IMR-90 (cell line): ENCODE measurements at regions not wholly inside any gene's neighbourhood (a gene's known extent, or its start where the extent isn't known, plus 50 kb on each side); places are given as distances from the start of the nearest gene placed in this dataset.

Experiments
- ATAC-seq: fragments of 200-7000 bp; cut with Tn5 transposase; 2 replicates; pipeline ENCODE4 v1.9.1; 2020; ENCODE audit warnings: low read depth, mild to moderate bottlenecking, moderate library complexity
- BruUV-seq: library from RNA; stranded (reverse); fragments of 400-500 nt; replicated peaks from 2 replicates; lab custom pipeline; 2021; lab: Mats Ljungman, UMichigan
- CTCF ChIA-PET: fragments of 300-600 bp; formaldehyde crosslinking; extraction: SDS; loops from one replicate; lab custom pipeline; 2021; ENCODE audit warnings: antibody characterized with exemption; lab: Yijun Ruan, JAX
- POLR2A ChIA-PET: fragments of 300-600 bp; sonication (Branson Sonifier 250); formaldehyde crosslinking; loops from one replicate; lab custom pipeline; 2022; ENCODE audit warnings: antibody characterized with exemption; ENCODE audit not compliant: unreplicated experiment; lab: Charles Lee
- DNase-seq: peaks from one replicate; pipeline ENCODE4 v3.0.0; 2013
- H2AFZ ChIP-seq: replicated peaks from 2 replicates; pipeline ENCODE3; 2013; ENCODE audit warnings: low read length, mild to moderate bottlenecking; ENCODE audit not compliant: poor library complexity
- H2AK5ac ChIP-seq: 2 replicates; pipeline ENCODE4 v1.6.1; 2013; ENCODE audit warnings: low read depth, low read length, inconsistent platforms
- H2AK9ac ChIP-seq: replicated peaks from 2 replicates; pipeline ENCODE3; 2013; ENCODE audit warnings: mild to moderate bottlenecking, low read depth, low read length, moderate library complexity; ENCODE audit not compliant: poor library complexity
- H2BK120ac ChIP-seq: 2 replicates; pipeline ENCODE4 v1.6.1; 2013; ENCODE audit warnings: low read depth, low read length, inconsistent platforms
- H2BK15ac ChIP-seq: 3 replicates; pipeline ENCODE4 v1.6.1; 2013; ENCODE audit warnings: low read depth, low read length, inconsistent platforms
- H2BK20ac ChIP-seq: 2 replicates; pipeline ENCODE4 v1.6.1; 2013; ENCODE audit warnings: low read depth, mild to moderate bottlenecking, inconsistent platforms, low read length, moderate library complexity
- H2BK5ac ChIP-seq: 2 replicates; pipeline ENCODE4 v1.6.1; 2013; ENCODE audit warnings: mild to moderate bottlenecking, low read depth, low read length, inconsistent platforms; ENCODE audit not compliant: poor library complexity, severe bottlenecking
- H3K14ac ChIP-seq: replicated peaks from 2 replicates; pipeline ENCODE4 v1.6.1; 2013; ENCODE audit warnings: low read depth, low read length, inconsistent platforms
- H3K18ac ChIP-seq: 2 replicates; pipeline ENCODE4 v1.6.1; 2013; ENCODE audit warnings: low read depth, low read length, control low read depth
- H3K23ac ChIP-seq: 2 replicates; pipeline ENCODE4 v1.6.1; 2013; ENCODE audit warnings: low read depth, low read length, inconsistent platforms
- H3K27ac ChIP-seq: 2 replicates; pipeline ENCODE4 v1.5.1; 2013; ENCODE audit warnings: mild to moderate bottlenecking, control low read depth, low read length; ENCODE audit not compliant: insufficient read depth
- H3K27me3 ChIP-seq: 2 replicates; pipeline ENCODE4 v1.6.1; 2013; ENCODE audit warnings: low read length; ENCODE audit not compliant: control insufficient read depth, insufficient read depth
- H3K36me3 ChIP-seq: 2 replicates; pipeline ENCODE4 v1.6.1; 2013; ENCODE audit warnings: low read length, mixed read lengths; ENCODE audit not compliant: control insufficient read depth, insufficient read depth
- H3K4ac ChIP-seq: 2 replicates; pipeline ENCODE4 v1.6.1; 2013; ENCODE audit warnings: low read depth, low read length, inconsistent platforms
- H3K4me1 ChIP-seq: 2 replicates; pipeline ENCODE4 v1.6.1; 2013; ENCODE audit warnings: low read length, mixed read lengths; ENCODE audit not compliant: control insufficient read depth, insufficient read depth
- H3K4me2 ChIP-seq: 2 replicates; pipeline ENCODE4 v1.6.1; 2013; ENCODE audit warnings: low read depth, mild to moderate bottlenecking, control low read depth, low read length, moderate library complexity
- H3K4me3 ChIP-seq: 2 replicates; pipeline ENCODE4 v1.5.1; 2013; ENCODE audit warnings: low read depth, mild to moderate bottlenecking, control low read depth, low read length, moderate library complexity; ENCODE audit not compliant: insufficient read depth
- H3K56ac ChIP-seq: 2 replicates; pipeline ENCODE4 v1.6.1; 2013; ENCODE audit warnings: low read length, inconsistent platforms; ENCODE audit not compliant: insufficient read depth; ENCODE audit errors: extremely low read depth
- H3K79me1 ChIP-seq, 2 experiments: 2 replicates each; pipeline ENCODE4 v1.6.1; 2013; ENCODE audit warnings: low read length in 2 of 2, inconsistent platforms in 1 of 2, low read depth in 1 of 2
- H3K9ac ChIP-seq: 2 replicates; pipeline ENCODE4 v1.6.1; 2013; ENCODE audit warnings: low read depth, low read length, control low read depth
- H3K9me1 ChIP-seq: 2 replicates; pipeline ENCODE4 v1.6.1; 2013; ENCODE audit warnings: low read length, inconsistent platforms; ENCODE audit not compliant: insufficient read depth
- H3K9me3 ChIP-seq: 2 replicates; pipeline ENCODE4 v1.6.1; 2013; ENCODE audit warnings: low read length; ENCODE audit not compliant: control insufficient read depth, insufficient read depth
- H4K20me1 ChIP-seq: 2 replicates; pipeline ENCODE4 v1.6.1; 2013; ENCODE audit warnings: low read length, inconsistent platforms; ENCODE audit not compliant: insufficient read depth
- H4K5ac ChIP-seq: 2 replicates; pipeline ENCODE4 v1.6.1; 2013; ENCODE audit warnings: mild to moderate bottlenecking, low read depth, low read length, control low read depth
- H4K8ac ChIP-seq, 2 experiments: 2 replicates each; pipeline ENCODE4 v1.6.1; 2013; ENCODE audit warnings: low read depth in 2 of 2, low read length in 2 of 2, control low read depth in 1 of 2, inconsistent platforms in 1 of 2
- H4K91ac ChIP-seq: 2 replicates; pipeline ENCODE4 v1.6.1; 2013; ENCODE audit warnings: low read depth, low read length, inconsistent platforms; ENCODE audit not compliant: insufficient read depth
- BHLHE40 ChIP-seq: fragments of 150-350 bp; IDR thresholded peaks from 2 replicates; pipeline ENCODE4 v1.6.1; 2016; ENCODE audit warnings: mild to moderate bottlenecking, low read depth, low read length
- CEBPB ChIP-seq: IDR thresholded peaks from 2 replicates; pipeline ENCODE4 v1.6.1; 2012; ENCODE audit warnings: low read depth, low read length, improper control_type of control experiment
- CHD1 ChIP-seq: IDR thresholded peaks from 2 replicates; pipeline ENCODE4 v1.6.1; 2012; ENCODE audit warnings: low read depth, low read length, improper control_type of control experiment
- FOS ChIP-seq: fragments of 150-350 bp; IDR thresholded peaks from 2 replicates; pipeline ENCODE4 v1.6.1; 2016; ENCODE audit warnings: low read depth, low read length
- MAFK ChIP-seq: IDR thresholded peaks from 2 replicates; pipeline ENCODE4 v1.6.1; 2012; ENCODE audit warnings: low read depth, low read length, improper control_type of control experiment
- MAZ ChIP-seq: IDR thresholded peaks from 2 replicates; pipeline ENCODE4 v1.6.1; 2012; ENCODE audit warnings: low read depth, mild to moderate bottlenecking, low read length, improper control_type of control experiment, moderate library complexity, borderline replicate concordance
- MXI1 ChIP-seq: IDR thresholded peaks from 2 replicates; pipeline ENCODE4 v1.6.1; 2012; ENCODE audit warnings: low read depth, mild to moderate bottlenecking, low read length, moderate library complexity, borderline replicate concordance
- POLR2A ChIP-seq: IDR thresholded peaks from 2 replicates; pipeline ENCODE4 v1.6.1; 2012; ENCODE audit warnings: mild to moderate bottlenecking, low read depth, low read length
- RAD21 ChIP-seq: IDR thresholded peaks from 2 replicates; pipeline ENCODE4 v1.6.1; 2012; ENCODE audit warnings: low read length, improper control_type of control experiment
- RCOR1 ChIP-seq: IDR thresholded peaks from 2 replicates; pipeline ENCODE4 v1.6.1; 2012; ENCODE audit warnings: mild to moderate bottlenecking, low read length, improper control_type of control experiment; ENCODE audit not compliant: insufficient replicate concordance
- WGBS, 2 experiments: methylation state at CpG; one replicate each; pipeline versions ENCODE4 v1.1.5 to v1.1.7; 2013; ENCODE audit warnings: missing lambda C conversion rate in 2 of 2; ENCODE audit not compliant: insufficient read length in 1 of 2; ENCODE audit errors: extremely low coverage in 2 of 2; 5-methylcytosine and 5-hydroxymethylcytosine counted together
- dilution Hi-C: fragments of 300-500 bp; cut with HindIII; formaldehyde crosslinking; loops from one replicate; pipeline ENCODE4 v1.14.3; 2018; ENCODE audit warnings: low sequenced_read_pairs; ENCODE audit not compliant: unreplicated experiment
- in situ Hi-C: fragments of 300-500 bp; cut with MboI; formaldehyde crosslinking; loops from 3 replicates; pipeline ENCODE4 v1.14.3; 2019; ENCODE audit warnings: low sequenced_read_pairs, inconsistent platforms, mixed read lengths
- intact Hi-C: fragments of 100-400 bp; cut with micrococcal nuclease; formaldehyde crosslinking; loops from 2 replicates; pipeline ENCODE4 v1.10.0; 2022
- TF ChIP-seq, protein P1 (sequence below): conservative IDR thresholded peaks from 2 replicates; pipeline ENCODE4 v1.5.1; 2012; ENCODE audit warnings: mild to moderate bottlenecking, low read depth, low read length, improper control_type of control experiment
- TF ChIP-seq, protein P2 (sequence below): fragments of 150-350 bp; IDR thresholded peaks from 2 replicates; pipeline ENCODE4 v1.6.1; 2017; ENCODE audit warnings: mild to moderate bottlenecking, antibody characterized with exemption, low read length, low read depth

DNA sequence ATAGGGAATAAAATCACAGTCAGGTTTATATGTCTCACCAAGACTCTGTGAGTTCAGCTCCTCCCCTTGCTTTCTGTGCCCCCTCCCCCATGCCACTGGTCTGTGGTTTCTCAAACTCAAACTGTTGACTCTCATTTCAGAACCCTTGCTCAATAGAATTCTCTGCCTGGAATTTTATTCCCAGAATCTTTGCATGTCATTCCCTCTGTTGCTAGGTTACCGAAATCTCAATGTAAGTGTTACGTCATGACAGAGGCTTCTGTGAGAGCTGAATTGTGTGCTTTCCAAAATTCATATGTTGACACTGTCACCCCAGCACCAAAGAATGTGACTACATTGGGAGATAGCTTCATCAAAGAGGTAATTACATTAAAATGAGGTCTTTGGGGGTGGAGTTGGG is 1938.8 kb downstream of the TP53TG3F start:
- in situ Hi-C loops (no loop called here), intact Hi-C loops (no loop called here)
- POLR2A ChIA-PET: no interaction called here

More for the DNA sequence above, 1938.8 kb downstream of the TP53TG3F start:
- Histone ChIP-seq H3K4me1 (no peaks in the 10 kb centered on the region), H2AK5ac (no peak overlapping the region), H3K27me3 (no peaks in the 10 kb centered on the region), H3K9me3 (peaks cover 23% of the 10 kb centered on the region), H3K23ac (no peak overlapping the region), H4K91ac (no peak overlapping the region), H3K4me3 (no peak overlapping the region), H4K8ac (no peak overlapping the region), H2BK5ac (no peak overlapping the region), H4K20me1 (no peaks in the 10 kb centered on the region), H2AFZ (no peak overlapping the region), H3K4me2 (no peak overlapping the region), H3K14ac (no peak overlapping the region), H3K36me3 (no peaks in the 10 kb centered on the region), H2BK120ac (no peak overlapping the region), H3K56ac (no peak overlapping the region), H2AK9ac (no peak overlapping the region), H2BK15ac (no peak overlapping the region), H3K18ac (no peak overlapping the region), H3K27ac (no peak overlapping the region), H2BK20ac (no peak overlapping the region), H4K5ac (no peak overlapping the region), H3K4ac (no peak overlapping the region), H3K79me1 (no peaks in the 10 kb centered on the region), H3K9ac (no peak overlapping the region), H3K9me1 (no peaks in the 10 kb centered on the region)
- DNase-seq (no peak), ATAC-seq (no peak)
- dilution Hi-C loops: no loop called here
- WGBS, 2 experiments: no CpG with 5 or more reads among the region's 2 CpGs
- TF ChIP-seq BHLHE40: no peak
- TF ChIP-seq, protein P1, sequence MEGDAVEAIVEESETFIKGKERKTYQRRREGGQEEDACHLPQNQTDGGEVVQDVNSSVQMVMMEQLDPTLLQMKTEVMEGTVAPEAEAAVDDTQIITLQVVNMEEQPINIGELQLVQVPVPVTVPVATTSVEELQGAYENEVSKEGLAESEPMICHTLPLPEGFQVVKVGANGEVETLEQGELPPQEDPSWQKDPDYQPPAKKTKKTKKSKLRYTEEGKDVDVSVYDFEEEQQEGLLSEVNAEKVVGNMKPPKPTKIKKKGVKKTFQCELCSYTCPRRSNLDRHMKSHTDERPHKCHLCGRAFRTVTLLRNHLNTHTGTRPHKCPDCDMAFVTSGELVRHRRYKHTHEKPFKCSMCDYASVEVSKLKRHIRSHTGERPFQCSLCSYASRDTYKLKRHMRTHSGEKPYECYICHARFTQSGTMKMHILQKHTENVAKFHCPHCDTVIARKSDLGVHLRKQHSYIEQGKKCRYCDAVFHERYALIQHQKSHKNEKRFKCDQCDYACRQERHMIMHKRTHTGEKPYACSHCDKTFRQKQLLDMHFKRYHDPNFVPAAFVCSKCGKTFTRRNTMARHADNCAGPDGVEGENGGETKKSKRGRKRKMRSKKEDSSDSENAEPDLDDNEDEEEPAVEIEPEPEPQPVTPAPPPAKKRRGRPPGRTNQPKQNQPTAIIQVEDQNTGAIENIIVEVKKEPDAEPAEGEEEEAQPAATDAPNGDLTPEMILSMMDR: no peak
- no peak for TF ChIP-seq MXI1
- no peak for TF ChIP-seq FOS
- no peak for TF ChIP-seq RCOR1
- no peak for TF ChIP-seq CHD1
- TF ChIP-seq POLR2A: no peak
- TF ChIP-seq, protein P2, sequence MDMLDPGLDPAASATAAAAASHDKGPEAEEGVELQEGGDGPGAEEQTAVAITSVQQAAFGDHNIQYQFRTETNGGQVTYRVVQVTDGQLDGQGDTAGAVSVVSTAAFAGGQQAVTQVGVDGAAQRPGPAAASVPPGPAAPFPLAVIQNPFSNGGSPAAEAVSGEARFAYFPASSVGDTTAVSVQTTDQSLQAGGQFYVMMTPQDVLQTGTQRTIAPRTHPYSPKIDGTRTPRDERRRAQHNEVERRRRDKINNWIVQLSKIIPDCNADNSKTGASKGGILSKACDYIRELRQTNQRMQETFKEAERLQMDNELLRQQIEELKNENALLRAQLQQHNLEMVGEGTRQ: no peak
- no peak for TF ChIP-seq MAZ
- no peak for TF ChIP-seq MAFK
- TF ChIP-seq RAD21: no peak
- no peak for TF ChIP-seq CEBPB
- CTCF ChIA-PET: no interaction called here
- BruUV-seq: no TSS peak
